ENCODE measurements at regions not wholly inside any gene's neighbourhood (a gene's known extent, or its start where the extent isn't known, plus 50 kb on each side); places are given as distances from the start of the nearest gene placed in this dataset.

GRCh38 chr21:35921471-35921870 lies 138.9 kb downstream of the SETD4 start:
- no peaks in the 10 kb centered on the region for H4K20me1 ChIP-seq (replicated peaks; ENCODE audit: control insufficient read depth, extremely low read depth, insufficient read depth, low read length)
- no peaks in the 10 kb centered on the region for H3K36me3 ChIP-seq (ENCODE audit: control insufficient read depth in 2 of 2, extremely low read depth in 1 of 2, insufficient read depth in 2 of 2, low read length in 2 of 2)
- H3K4me1 ChIP-seq (ENCODE audit: control insufficient read depth, extremely low read depth, insufficient read depth, low read length) = peaks cover 15% of the 10 kb centered on the region
- H3K4me3 ChIP-seq (replicated peaks in 1 of 3; ENCODE audit: insufficient read depth in 1 of 3, low read depth in 1 of 3, low read length in 3 of 3) = no peak overlapping the region
- H3K27ac ChIP-seq (ENCODE audit: insufficient read depth, low read depth, low read length) = no peak overlapping the region
- no peaks in the 10 kb centered on the region for H3K9me3 ChIP-seq (replicated peaks; ENCODE audit: control insufficient read depth, insufficient read depth, low read length)
- CTCF ChIA-PET = no interaction called here
- DNase-seq (ENCODE audit: low read depth, low spot score) = no peak
- FAIRE-seq = no peak
- H3K9ac ChIP-seq (replicated peaks; ENCODE audit: extremely low read depth, insufficient read depth, low read length) = no peak overlapping the region
- intact Hi-C loops (cut with micrococcal nuclease) (no loop called here), dilution Hi-C loops (cut with MboI; ENCODE audit: extremely low pct_ligation_motif_present, low sequenced_read_pairs) (no loop called here)
- no peaks in the 10 kb centered on the region for H3K9me1 ChIP-seq (replicated peaks; ENCODE audit: control insufficient read depth, extremely low read depth, insufficient read depth, low read length)
- no peak overlapping the region for H2AFZ ChIP-seq (ENCODE audit: low read depth, low read length)
- no peak overlapping the region for H3K4me2 ChIP-seq (ENCODE audit: insufficient read depth, low read length)
- POLR2A ChIA-PET = no interaction called here
- no peaks in the 10 kb centered on the region for H3K27me3 ChIP-seq (ENCODE audit: control insufficient read depth in 2 of 2, insufficient read depth in 2 of 2, low read length in 2 of 2)
- BruUV-seq (replicated peaks) = no TSS peak
- no peaks in the 10 kb centered on the region for H3K79me2 ChIP-seq (ENCODE audit: control insufficient read depth, insufficient read depth, low read length)
- TF ChIP-seq MYC (IDR thresholded peaks at IDR 0.05; ENCODE audit: low read depth, low read length) = no peak
- TF ChIP-seq FOS (IDR thresholded peaks at IDR 0.05; ENCODE audit: borderline replicate concordance, insufficient read depth, low read length) = no peak
- TF ChIP-seq MAX (IDR thresholded peaks at IDR 0.05; ENCODE audit: insufficient read depth, insufficient read length) = no peak
- TF ChIP-seq JUN (IDR thresholded peaks at IDR 0.05; ENCODE audit: borderline replicate concordance, insufficient read depth, insufficient read length, low read depth) = no peak
- TF ChIP-seq GATA2 (IDR thresholded peaks at IDR 0.05; ENCODE audit: insufficient read depth, insufficient read length, low read depth, low read length) = no peak
- TF ChIP-seq CTCF (IDR thresholded peaks at IDR 0.05; ENCODE audit: extremely low read depth in 1 of 2, insufficient read depth in 1 of 2, low read depth in 1 of 2, low read length in 2 of 2) = no peak
- TF ChIP-seq POLR2AphosphoS5 (IDR thresholded peaks at IDR 0.05; ENCODE audit: insufficient read depth, low read depth, low read length) = no peak
- no peak for TF ChIP-seq EZH2 (IDR thresholded peaks at IDR 0.05; ENCODE audit: borderline replicate concordance, low read depth, low read length, severe bottlenecking)
- no peak for TF ChIP-seq POLR2A (IDR thresholded peaks at IDR 0.05; ENCODE audit: low read depth, low read length)

All from endothelial cell of umbilical vein (primary cell).